ENCODE measurements at regions not wholly inside any gene's neighbourhood (a gene's known extent, or its start where the extent isn't known, plus 50 kb on each side); places are given as distances from the start of the nearest gene placed in this dataset.

- Histone ChIP-seq H3K9ac (ENCODE audit: low read depth, low read length, poor library complexity, severe bottlenecking) (no peak overlapping the region), H3K4me3 (ENCODE audit: low read length, poor library complexity, severe bottlenecking) (no peak overlapping the region), H3K9me3 (ENCODE audit: insufficient read depth, low read depth, low read length) (no peaks in the 10 kb centered on the region), H3K36me3 (ENCODE audit: insufficient read depth, low read length) (no peaks in the 10 kb centered on the region), H3K9me2 (replicated peaks; ENCODE audit: low read depth, low read length) (no peaks in the 10 kb centered on the region), H3K27me3 (ENCODE audit: insufficient read depth, low read length, poor library complexity, severe bottlenecking) (no peaks in the 10 kb centered on the region), H3K4me2 (ENCODE audit: low read depth, low read length, poor library complexity, severe bottlenecking) (no peak overlapping the region), H3K79me2 (ENCODE audit: insufficient read depth, low read length) (no peaks in the 10 kb centered on the region), H4K20me1 (ENCODE audit: insufficient read depth, low read length, poor library complexity, severe bottlenecking) (no peaks in the 10 kb centered on the region), H2AFZ (ENCODE audit: low read length) (no peak overlapping the region), H3F3A (ENCODE audit: low read depth) (no peaks in the 10 kb centered on the region), H3K4me1 (ENCODE audit: insufficient read depth, low read length, poor library complexity, severe bottlenecking) (no peaks in the 10 kb centered on the region)
- TF ChIP-seq EZH2phosphoT487 (IDR thresholded peaks at IDR 0.05; ENCODE audit: borderline replicate concordance) (no peak), CTCF (conservative IDR thresholded peaks at IDR 0.05; ENCODE audit: low read length) (no peak)
Observed at GRCh38 chr1:105483436-105483835, 1573.0 kb upstream of the PRMT6 start.

- H3K79me2 ChIP-seq (ENCODE audit: insufficient read depth, low read length), result no peaks in the 10 kb centered on the region
- H3K4me2 ChIP-seq (ENCODE audit: low read depth, low read length, poor library complexity, severe bottlenecking), result no peak overlapping the region
- H3K9me3 ChIP-seq (ENCODE audit: insufficient read depth, low read depth, low read length), result no peaks in the 10 kb centered on the region
- H3K36me3 ChIP-seq (ENCODE audit: insufficient read depth, low read length), result no peaks in the 10 kb centered on the region
- H3K27me3 ChIP-seq (ENCODE audit: insufficient read depth, low read length, poor library complexity, severe bottlenecking), result no peaks in the 10 kb centered on the region
- H3K4me3 ChIP-seq (ENCODE audit: low read length, poor library complexity, severe bottlenecking), result no peak overlapping the region
- H3K9ac ChIP-seq (ENCODE audit: low read depth, low read length, poor library complexity, severe bottlenecking), result no peak overlapping the region
- H2AFZ ChIP-seq (ENCODE audit: low read length), result no peak overlapping the region
- no peaks in the 10 kb centered on the region for H4K20me1 ChIP-seq (ENCODE audit: insufficient read depth, low read length, poor library complexity, severe bottlenecking)
- H3F3A ChIP-seq (ENCODE audit: low read depth), result no peaks in the 10 kb centered on the region
- TF ChIP-seq CTCF (conservative IDR thresholded peaks at IDR 0.05; ENCODE audit: low read length) (no peak), EZH2phosphoT487 (IDR thresholded peaks at IDR 0.05; ENCODE audit: borderline replicate concordance) (no peak)
- no peaks in the 10 kb centered on the region for H3K4me1 ChIP-seq (ENCODE audit: insufficient read depth, low read length, poor library complexity, severe bottlenecking)
- H3K9me2 ChIP-seq (replicated peaks; ENCODE audit: low read depth, low read length), result no peaks in the 10 kb centered on the region
Observed at GRCh38 chr1:105485207-105485606, 1571.3 kb upstream of the PRMT6 start.

GRCh38 chr1:105492921-105493320 is 1563.6 kb upstream of the PRMT6 start:
- Histone ChIP-seq H4K20me1 (ENCODE audit: insufficient read depth, low read length, poor library complexity, severe bottlenecking) (no peaks in the 10 kb centered on the region), H3F3A (ENCODE audit: low read depth) (no peaks in the 10 kb centered on the region), H3K4me2 (ENCODE audit: low read depth, low read length, poor library complexity, severe bottlenecking) (no peak overlapping the region), H3K9me2 (replicated peaks; ENCODE audit: low read depth, low read length) (no peaks in the 10 kb centered on the region), H3K9me3 (ENCODE audit: insufficient read depth, low read depth, low read length) (no peaks in the 10 kb centered on the region), H3K9ac (ENCODE audit: low read depth, low read length, poor library complexity, severe bottlenecking) (no peak overlapping the region), H3K36me3 (ENCODE audit: insufficient read depth, low read length) (no peaks in the 10 kb centered on the region), H2AFZ (ENCODE audit: low read length) (no peak overlapping the region), H3K4me1 (ENCODE audit: insufficient read depth, low read length, poor library complexity, severe bottlenecking) (no peaks in the 10 kb centered on the region), H3K79me2 (ENCODE audit: insufficient read depth, low read length) (no peaks in the 10 kb centered on the region), H3K4me3 (ENCODE audit: low read length, poor library complexity, severe bottlenecking) (no peak overlapping the region), H3K27me3 (ENCODE audit: insufficient read depth, low read length, poor library complexity, severe bottlenecking) (no peaks in the 10 kb centered on the region)
- TF ChIP-seq EZH2phosphoT487 (IDR thresholded peaks at IDR 0.05; ENCODE audit: borderline replicate concordance), result no peak
- TF ChIP-seq CTCF (conservative IDR thresholded peaks at IDR 0.05; ENCODE audit: low read length), result no peak
